Uterus (tissue), 2 donors: ENCODE measurements at regions not wholly inside any gene's neighbourhood (a gene's known extent, or its start where the extent isn't known, plus 50 kb on each side); places are given as distances from the start of the nearest gene placed in this dataset.

Source experiments
- POLR2A ChIP-seq, 2 donors: fragments of 450-650 bp; IDR thresholded peaks; one replicate each; pipeline ENCODE4 v1.6.1; 2016; ENCODE audit warnings: antibody characterized with exemption in 2 of 2, mild to moderate bottlenecking in 1 of 2, moderate library complexity in 1 of 2
- TF ChIP-seq, protein P1 (sequence below), 4 experiments: fragments of 200-600 bp in 2 of 4; fragments of 450-650 bp in 2 of 4; sonication (generic) in 2 of 4; IDR thresholded peaks; one replicate each; pipeline ENCODE4 v1.5.1; 2016 to 2019; ENCODE audit warnings: antibody characterized with exemption in 4 of 4, mild to moderate bottlenecking in 2 of 4, moderate library complexity in 1 of 4

DNA sequence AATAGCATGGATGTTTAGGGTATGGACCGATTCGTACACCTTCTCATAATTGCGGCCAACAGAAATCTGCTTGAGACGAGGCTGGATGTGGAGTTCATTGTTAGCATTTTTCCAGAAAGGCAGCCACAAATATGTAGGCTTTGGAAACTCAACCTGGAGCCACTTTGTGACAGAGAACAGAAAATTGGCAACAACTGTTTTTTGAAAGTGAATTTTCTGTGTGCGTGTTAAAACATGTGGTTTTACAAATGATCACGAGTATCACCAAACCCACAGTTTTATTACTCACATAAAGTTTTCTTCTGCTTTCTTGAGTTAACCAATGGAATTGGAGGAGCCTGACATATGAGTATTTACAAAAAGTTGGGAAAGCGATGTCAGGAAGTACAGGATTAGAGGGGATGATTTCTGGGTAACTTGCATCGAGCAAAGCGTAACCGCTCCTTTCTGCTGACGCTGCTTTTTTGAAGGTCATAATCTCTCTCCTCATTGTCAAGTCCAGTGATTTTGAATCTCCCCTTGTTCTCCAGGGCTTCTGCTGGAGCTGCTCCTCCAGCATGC, 138.5 kb upstream of the TAF11L2 start:
- TF ChIP-seq, protein P1, sequence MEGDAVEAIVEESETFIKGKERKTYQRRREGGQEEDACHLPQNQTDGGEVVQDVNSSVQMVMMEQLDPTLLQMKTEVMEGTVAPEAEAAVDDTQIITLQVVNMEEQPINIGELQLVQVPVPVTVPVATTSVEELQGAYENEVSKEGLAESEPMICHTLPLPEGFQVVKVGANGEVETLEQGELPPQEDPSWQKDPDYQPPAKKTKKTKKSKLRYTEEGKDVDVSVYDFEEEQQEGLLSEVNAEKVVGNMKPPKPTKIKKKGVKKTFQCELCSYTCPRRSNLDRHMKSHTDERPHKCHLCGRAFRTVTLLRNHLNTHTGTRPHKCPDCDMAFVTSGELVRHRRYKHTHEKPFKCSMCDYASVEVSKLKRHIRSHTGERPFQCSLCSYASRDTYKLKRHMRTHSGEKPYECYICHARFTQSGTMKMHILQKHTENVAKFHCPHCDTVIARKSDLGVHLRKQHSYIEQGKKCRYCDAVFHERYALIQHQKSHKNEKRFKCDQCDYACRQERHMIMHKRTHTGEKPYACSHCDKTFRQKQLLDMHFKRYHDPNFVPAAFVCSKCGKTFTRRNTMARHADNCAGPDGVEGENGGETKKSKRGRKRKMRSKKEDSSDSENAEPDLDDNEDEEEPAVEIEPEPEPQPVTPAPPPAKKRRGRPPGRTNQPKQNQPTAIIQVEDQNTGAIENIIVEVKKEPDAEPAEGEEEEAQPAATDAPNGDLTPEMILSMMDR (IDR thresholded peaks at IDR 0.05): no peak
- TF ChIP-seq POLR2A (IDR thresholded peaks at IDR 0.05): no peak
